Esophagus squamous epithelium (tissue), 4 donors: ENCODE measurements at regions not wholly inside any gene's neighbourhood (a gene's known extent, or its start where the extent isn't known, plus 50 kb on each side); places are given as distances from the start of the nearest gene placed in this dataset.

ENCODE experiments used
- POLR2A ChIP-seq, 4 donors: fragments of 450-650 bp; IDR thresholded peaks; one replicate each; pipeline ENCODE4 v1.6.1; 2017; ENCODE audit warnings: antibody characterized with exemption in 4 of 4, mild to moderate bottlenecking in 4 of 4, moderate library complexity in 3 of 4
- TF ChIP-seq, protein P1 (sequence below), 6 experiments: fragments of 450-650 bp in 4 of 6; fragments of 200-600 bp in 2 of 6; sonication (generic) in 2 of 6; IDR thresholded peaks; one replicate each; pipeline ENCODE4 v1.5.1; 2016 to 2019; ENCODE audit warnings: antibody characterized with exemption in 6 of 6, mild to moderate bottlenecking in 4 of 6, moderate library complexity in 4 of 6

DNA sequence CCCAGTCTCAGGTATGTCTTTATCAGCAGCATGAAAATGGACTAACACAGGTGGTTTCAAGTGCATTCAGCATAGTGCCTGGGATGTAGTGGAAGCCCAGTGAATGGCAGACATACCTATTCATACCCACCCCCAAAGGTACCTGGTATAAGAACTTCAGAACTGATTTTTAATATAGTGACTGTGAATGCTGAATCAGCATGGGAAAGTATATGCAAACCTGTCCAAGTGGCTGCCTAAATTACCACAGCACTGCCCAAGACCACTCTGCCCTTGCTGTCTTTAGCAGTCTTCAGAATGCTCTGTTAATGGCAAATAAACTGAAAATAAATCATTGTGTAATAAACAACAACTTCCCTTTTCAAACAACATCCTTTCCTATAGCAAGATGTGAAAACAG lies 312.1 kb downstream of the GPAM start:
- TF ChIP-seq, protein P1, sequence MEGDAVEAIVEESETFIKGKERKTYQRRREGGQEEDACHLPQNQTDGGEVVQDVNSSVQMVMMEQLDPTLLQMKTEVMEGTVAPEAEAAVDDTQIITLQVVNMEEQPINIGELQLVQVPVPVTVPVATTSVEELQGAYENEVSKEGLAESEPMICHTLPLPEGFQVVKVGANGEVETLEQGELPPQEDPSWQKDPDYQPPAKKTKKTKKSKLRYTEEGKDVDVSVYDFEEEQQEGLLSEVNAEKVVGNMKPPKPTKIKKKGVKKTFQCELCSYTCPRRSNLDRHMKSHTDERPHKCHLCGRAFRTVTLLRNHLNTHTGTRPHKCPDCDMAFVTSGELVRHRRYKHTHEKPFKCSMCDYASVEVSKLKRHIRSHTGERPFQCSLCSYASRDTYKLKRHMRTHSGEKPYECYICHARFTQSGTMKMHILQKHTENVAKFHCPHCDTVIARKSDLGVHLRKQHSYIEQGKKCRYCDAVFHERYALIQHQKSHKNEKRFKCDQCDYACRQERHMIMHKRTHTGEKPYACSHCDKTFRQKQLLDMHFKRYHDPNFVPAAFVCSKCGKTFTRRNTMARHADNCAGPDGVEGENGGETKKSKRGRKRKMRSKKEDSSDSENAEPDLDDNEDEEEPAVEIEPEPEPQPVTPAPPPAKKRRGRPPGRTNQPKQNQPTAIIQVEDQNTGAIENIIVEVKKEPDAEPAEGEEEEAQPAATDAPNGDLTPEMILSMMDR (IDR thresholded peaks at IDR 0.05), result no peak
- no peak for TF ChIP-seq POLR2A (IDR thresholded peaks at IDR 0.05)
